Neural progenitor cell (in vitro differentiated cells): ENCODE measurements at regions not wholly inside any gene's neighbourhood (a gene's known extent, or its start where the extent isn't known, plus 50 kb on each side); places are given as distances from the start of the nearest gene placed in this dataset.

ENCODE experiments used
- EZH2 ChIP-seq: fragments of 200-600 bp; sonication (generic); IDR thresholded peaks from 2 replicates; pipeline ENCODE4 v1.6.1; 2017; ENCODE audit warnings: antibody characterized with exemption, mild to moderate bottlenecking, moderate library complexity
- EZH2phosphoT487 ChIP-seq: fragments of 200-600 bp; sonication (generic); IDR thresholded peaks from 2 replicates; pipeline ENCODE4 v1.6.1; 2017; ENCODE audit warnings: antibody characterized with exemption
- TF ChIP-seq, protein P1 (sequence below): fragments of 200-600 bp; sonication (generic); IDR thresholded peaks from 2 replicates; pipeline ENCODE4 v1.5.1; 2017; ENCODE audit warnings: antibody characterized with exemption, mild to moderate bottlenecking

DNA sequence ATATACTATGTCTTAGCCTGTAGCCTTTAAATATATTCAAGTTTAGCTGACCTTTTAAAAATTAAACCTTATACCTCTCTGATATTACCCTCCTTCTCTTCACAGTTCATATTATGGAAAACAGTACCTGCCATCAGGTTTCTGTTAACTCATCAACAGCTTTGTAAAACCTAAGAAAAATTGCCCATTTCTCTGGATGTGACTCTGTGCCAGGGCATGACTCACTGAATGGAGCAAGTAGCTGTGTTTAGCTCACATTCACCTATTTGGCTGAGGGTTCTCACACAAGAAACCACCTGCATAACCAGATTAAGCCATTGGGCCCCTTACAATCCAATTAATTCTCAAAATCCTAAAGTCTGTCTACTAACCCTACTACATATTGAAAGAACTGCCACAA is 678.8 kb upstream of the MARCKS start:
- TF ChIP-seq, protein P1, sequence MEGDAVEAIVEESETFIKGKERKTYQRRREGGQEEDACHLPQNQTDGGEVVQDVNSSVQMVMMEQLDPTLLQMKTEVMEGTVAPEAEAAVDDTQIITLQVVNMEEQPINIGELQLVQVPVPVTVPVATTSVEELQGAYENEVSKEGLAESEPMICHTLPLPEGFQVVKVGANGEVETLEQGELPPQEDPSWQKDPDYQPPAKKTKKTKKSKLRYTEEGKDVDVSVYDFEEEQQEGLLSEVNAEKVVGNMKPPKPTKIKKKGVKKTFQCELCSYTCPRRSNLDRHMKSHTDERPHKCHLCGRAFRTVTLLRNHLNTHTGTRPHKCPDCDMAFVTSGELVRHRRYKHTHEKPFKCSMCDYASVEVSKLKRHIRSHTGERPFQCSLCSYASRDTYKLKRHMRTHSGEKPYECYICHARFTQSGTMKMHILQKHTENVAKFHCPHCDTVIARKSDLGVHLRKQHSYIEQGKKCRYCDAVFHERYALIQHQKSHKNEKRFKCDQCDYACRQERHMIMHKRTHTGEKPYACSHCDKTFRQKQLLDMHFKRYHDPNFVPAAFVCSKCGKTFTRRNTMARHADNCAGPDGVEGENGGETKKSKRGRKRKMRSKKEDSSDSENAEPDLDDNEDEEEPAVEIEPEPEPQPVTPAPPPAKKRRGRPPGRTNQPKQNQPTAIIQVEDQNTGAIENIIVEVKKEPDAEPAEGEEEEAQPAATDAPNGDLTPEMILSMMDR = no peak
- TF ChIP-seq EZH2 (no peak), EZH2phosphoT487 (no peak)
